NCI-H2029 treated with DMSO at 0.1 percent for 48 hours (cell line): ENCODE measurements at regions not wholly inside any gene's neighbourhood (a gene's known extent, or its start where the extent isn't known, plus 50 kb on each side); places are given as distances from the start of the nearest gene placed in this dataset.

Source experiments
- DNase-seq: peaks from one replicate; lab custom pipeline; 2025; lab: John Stamatoyannopoulos, UW

GRCh38 chr18:55847960-55848359 lies 260.0 kb upstream of the TCF4 start:
- no peak for DNase-seq

- DNase-seq = no peak
Measured at GRCh38 chr18:55845221-55845620, 257.2 kb upstream of the TCF4 start.

- no peak for DNase-seq
Measured at GRCh38 chr18:55844382-55844781, 256.4 kb upstream of the TCF4 start.

GRCh38 chr18:55841314-55841713 lies 253.3 kb upstream of the TCF4 start:
- no peak for DNase-seq

GRCh38 chr18:55840601-55841170 lies 252.7 kb upstream of the TCF4 start:
- no peak for DNase-seq

GRCh38 chr18:55839343-55839742 lies 251.4 kb upstream of the TCF4 start:
- no peak for DNase-seq

- no peak for DNase-seq
Measured at GRCh38 chr18:55838841-55839240, 250.8 kb upstream of the TCF4 start.

- no peak for DNase-seq
Measured at GRCh38 chr18:55838319-55838718, 250.3 kb upstream of the TCF4 start.

- DNase-seq = no peak
Measured at GRCh38 chr18:55833543-55833942, 245.6 kb upstream of the TCF4 start.

- DNase-seq = no peak
Measured at GRCh38 chr18:55830544-55830943, 242.6 kb upstream of the TCF4 start.

- DNase-seq = no peak
Measured at GRCh38 chr18:55821219-55821618, 233.2 kb upstream of the TCF4 start.

- no peak for DNase-seq
Measured at GRCh38 chr18:55819448-55819847, 231.5 kb upstream of the TCF4 start.

- DNase-seq = no peak
Measured at GRCh38 chr18:55818284-55818683, 230.3 kb upstream of the TCF4 start.

- DNase-seq = no peak
Measured at GRCh38 chr18:55811925-55812324, 223.9 kb upstream of the TCF4 start.

- DNase-seq = no peak
Measured at GRCh38 chr18:55805666-55806065, 217.7 kb upstream of the TCF4 start.

GRCh38 chr18:55795101-55795669 lies 207.2 kb upstream of the TCF4 start:
- DNase-seq = no peak

- DNase-seq = no peak
Measured at GRCh38 chr18:55794288-55795052, 206.5 kb upstream of the TCF4 start.

GRCh38 chr18:55790296-55790695 lies 202.3 kb upstream of the TCF4 start:
- no peak for DNase-seq

- DNase-seq = no peak
Measured at GRCh38 chr18:55787536-55788073, 199.6 kb upstream of the TCF4 start.

- no peak for DNase-seq
Measured at GRCh38 chr18:55786651-55787272, 198.8 kb upstream of the TCF4 start.

- DNase-seq = no peak
Measured at GRCh38 chr18:55783921-55784320, 195.9 kb upstream of the TCF4 start.

- DNase-seq = no peak
Measured at GRCh38 chr18:55781481-55781957, 193.5 kb upstream of the TCF4 start.

GRCh38 chr18:55780586-55781071 lies 192.6 kb upstream of the TCF4 start:
- no peak for DNase-seq
